ENCODE measurements at regions not wholly inside any gene's neighbourhood (a gene's known extent, or its start where the extent isn't known, plus 50 kb on each side); places are given as distances from the start of the nearest gene placed in this dataset.

DNA sequence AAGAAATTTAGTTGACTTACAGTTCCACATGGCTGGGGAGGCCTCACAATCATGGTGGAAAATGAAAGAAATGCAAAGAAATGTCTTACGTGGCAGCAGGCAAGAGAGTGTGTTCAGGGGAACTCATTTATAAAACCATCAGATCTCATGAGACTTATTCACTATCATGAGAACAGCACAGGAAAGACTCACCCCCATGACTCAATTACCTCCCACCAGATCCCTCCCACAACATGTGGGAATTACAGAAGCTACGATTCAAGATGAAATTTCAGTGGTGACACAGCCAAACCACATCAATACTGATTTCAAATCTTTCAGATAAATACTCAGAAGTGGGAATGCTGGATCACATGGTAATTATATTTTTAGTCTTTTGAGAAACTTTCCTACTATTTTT, 1357.9 kb downstream of the SLITRK5 start:
- no peaks in the 10 kb centered on the region for H4K20me1 ChIP-seq (ENCODE audit: control insufficient read depth, insufficient read depth, low read depth, low read length)
- no peaks in the 10 kb centered on the region for H3K27me3 ChIP-seq (ENCODE audit: control insufficient read depth, low read length)
- H3K9me3 ChIP-seq (ENCODE audit: control insufficient read depth, insufficient read depth, low read length) = no peaks in the 10 kb centered on the region; the same call in 1 of the 2 replicates

DNA sequence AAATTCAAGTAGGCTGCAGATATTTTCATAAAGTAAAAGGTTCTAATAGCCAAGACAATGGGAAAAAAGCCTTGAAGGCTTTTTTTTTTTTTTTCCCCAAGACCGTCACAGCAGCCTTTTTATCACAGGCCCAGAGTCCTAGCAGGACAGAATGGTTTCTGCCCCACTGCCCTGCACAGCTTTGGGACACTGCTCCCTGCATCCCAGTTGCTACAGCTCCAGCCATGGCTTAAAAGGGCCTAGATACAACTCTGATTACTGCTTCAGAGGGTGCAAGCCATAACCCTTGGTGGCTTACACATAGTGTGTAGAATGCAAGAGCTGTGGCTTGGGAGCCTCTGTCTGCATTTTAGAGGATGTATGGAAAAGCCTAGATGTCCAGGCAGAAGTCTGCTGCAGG, 1362.8 kb downstream of the SLITRK5 start:
- H3K27me3 ChIP-seq (ENCODE audit: control insufficient read depth, low read length) = no peaks in the 10 kb centered on the region

More for the DNA sequence above, 1357.9 kb downstream of the SLITRK5 start:
- Histone ChIP-seq H3K4me1 (ENCODE audit: control insufficient read depth, low read length) (no peaks in the 10 kb centered on the region), H3K27ac (ENCODE audit: low read depth, low read length) (no peak overlapping the region), H3K4me2 (ENCODE audit: low read length) (no peak overlapping the region), H3K9me2 (replicated peaks; ENCODE audit: control insufficient read depth, low read length) (no peaks in the 10 kb centered on the region), H3K36me3 (ENCODE audit: control insufficient read depth, low read length) (no peaks in the 10 kb centered on the region), H3F3A (ENCODE audit: control insufficient read depth, insufficient read depth) (no peaks in the 10 kb centered on the region), H3K4me3 (ENCODE audit: low read length) (no peak overlapping the region), H3K79me2 (ENCODE audit: control insufficient read depth, low read length) (no peaks in the 10 kb centered on the region)
- no peak for TF ChIP-seq EZH2phosphoT487 (IDR thresholded peaks at IDR 0.05; ENCODE audit: borderline replicate concordance, low read length)
- TF ChIP-seq, protein P1, sequence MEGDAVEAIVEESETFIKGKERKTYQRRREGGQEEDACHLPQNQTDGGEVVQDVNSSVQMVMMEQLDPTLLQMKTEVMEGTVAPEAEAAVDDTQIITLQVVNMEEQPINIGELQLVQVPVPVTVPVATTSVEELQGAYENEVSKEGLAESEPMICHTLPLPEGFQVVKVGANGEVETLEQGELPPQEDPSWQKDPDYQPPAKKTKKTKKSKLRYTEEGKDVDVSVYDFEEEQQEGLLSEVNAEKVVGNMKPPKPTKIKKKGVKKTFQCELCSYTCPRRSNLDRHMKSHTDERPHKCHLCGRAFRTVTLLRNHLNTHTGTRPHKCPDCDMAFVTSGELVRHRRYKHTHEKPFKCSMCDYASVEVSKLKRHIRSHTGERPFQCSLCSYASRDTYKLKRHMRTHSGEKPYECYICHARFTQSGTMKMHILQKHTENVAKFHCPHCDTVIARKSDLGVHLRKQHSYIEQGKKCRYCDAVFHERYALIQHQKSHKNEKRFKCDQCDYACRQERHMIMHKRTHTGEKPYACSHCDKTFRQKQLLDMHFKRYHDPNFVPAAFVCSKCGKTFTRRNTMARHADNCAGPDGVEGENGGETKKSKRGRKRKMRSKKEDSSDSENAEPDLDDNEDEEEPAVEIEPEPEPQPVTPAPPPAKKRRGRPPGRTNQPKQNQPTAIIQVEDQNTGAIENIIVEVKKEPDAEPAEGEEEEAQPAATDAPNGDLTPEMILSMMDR (IDR thresholded peaks at IDR 0.05; ENCODE audit: low read depth, low read length, poor library complexity, severe bottlenecking) = no peak

DNA sequence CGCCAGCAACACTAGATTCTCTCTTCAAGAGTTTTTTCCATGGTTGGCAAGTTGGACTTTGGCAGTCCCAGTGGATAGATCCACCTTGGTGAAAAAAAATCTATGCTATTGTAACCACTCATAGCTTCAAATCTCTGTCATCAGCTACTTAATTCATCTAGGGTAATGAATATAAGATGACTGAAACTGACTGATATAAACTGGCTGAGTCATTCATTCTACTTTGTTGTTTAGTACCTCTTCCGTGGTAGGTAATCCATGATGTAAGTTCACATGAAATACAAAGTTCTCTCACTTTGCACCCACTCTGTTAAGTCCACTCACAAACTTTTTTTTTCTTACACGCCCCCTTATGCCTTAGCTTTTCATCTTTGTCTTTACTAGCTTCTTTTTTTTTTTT, 1381.5 kb downstream of the SLITRK5 start:
- no peaks in the 10 kb centered on the region for H3K9me3 ChIP-seq (ENCODE audit: control insufficient read depth, insufficient read depth, low read length)
- no peaks in the 10 kb centered on the region for H3K36me3 ChIP-seq (ENCODE audit: control insufficient read depth, low read length)
- no peaks in the 10 kb centered on the region for H3F3A ChIP-seq (ENCODE audit: control insufficient read depth, insufficient read depth)
- H3K79me2 ChIP-seq (ENCODE audit: control insufficient read depth, low read length) = no peaks in the 10 kb centered on the region
- no peak overlapping the region for H3K4me2 ChIP-seq (ENCODE audit: low read length)
- no peaks in the 10 kb centered on the region for H3K27me3 ChIP-seq (ENCODE audit: control insufficient read depth, low read length)
- no peaks in the 10 kb centered on the region for H3K9me2 ChIP-seq (replicated peaks; ENCODE audit: control insufficient read depth, low read length)
- H3K27ac ChIP-seq (ENCODE audit: low read depth, low read length) = no peak overlapping the region
- H3K4me3 ChIP-seq (ENCODE audit: low read length) = no peak overlapping the region
- no peaks in the 10 kb centered on the region for H4K20me1 ChIP-seq (ENCODE audit: control insufficient read depth, insufficient read depth, low read depth, low read length)
- TF ChIP-seq, protein P1 (IDR thresholded peaks at IDR 0.05; ENCODE audit: low read depth, low read length, poor library complexity, severe bottlenecking) = no peak
- no peak for TF ChIP-seq EZH2phosphoT487 (IDR thresholded peaks at IDR 0.05; ENCODE audit: borderline replicate concordance, low read length)
- no peaks in the 10 kb centered on the region for H3K4me1 ChIP-seq (ENCODE audit: control insufficient read depth, low read length)

More for the DNA sequence above, 1362.8 kb downstream of the SLITRK5 start:
- no peaks in the 10 kb centered on the region for H3K36me3 ChIP-seq (ENCODE audit: control insufficient read depth, low read length)
- H3K4me1 ChIP-seq (ENCODE audit: control insufficient read depth, low read length) = no peaks in the 10 kb centered on the region
- no peak overlapping the region for H3K4me3 ChIP-seq (ENCODE audit: low read length)
- H4K20me1 ChIP-seq (ENCODE audit: control insufficient read depth, insufficient read depth, low read depth, low read length) = no peaks in the 10 kb centered on the region
- no peak overlapping the region for H3K27ac ChIP-seq (ENCODE audit: low read depth, low read length)
- H3K9me2 ChIP-seq (replicated peaks; ENCODE audit: control insufficient read depth, low read length) = no peaks in the 10 kb centered on the region
- H3K9me3 ChIP-seq (ENCODE audit: control insufficient read depth, insufficient read depth, low read length) = no peaks in the 10 kb centered on the region; the same call in 1 of the 2 replicates
- no peak for TF ChIP-seq EZH2phosphoT487 (IDR thresholded peaks at IDR 0.05; ENCODE audit: borderline replicate concordance, low read length)
- TF ChIP-seq, protein P1 (IDR thresholded peaks at IDR 0.05; ENCODE audit: low read depth, low read length, poor library complexity, severe bottlenecking) = no peak
- H3F3A ChIP-seq (ENCODE audit: control insufficient read depth, insufficient read depth) = no peaks in the 10 kb centered on the region
- H3K79me2 ChIP-seq (ENCODE audit: control insufficient read depth, low read length) = no peaks in the 10 kb centered on the region
- H3K4me2 ChIP-seq (ENCODE audit: low read length) = no peak overlapping the region
